GM12878 (cell line): ENCODE measurements at regions not wholly inside any gene's neighbourhood (a gene's known extent, or its start where the extent isn't known, plus 50 kb on each side); places are given as distances from the start of the nearest gene placed in this dataset.

Source experiments
- CEBPB ChIP-seq, 2 experiments: fragments of 150-350 bp in 1 of 2; IDR thresholded peaks; 2 replicates each; pipeline ENCODE4 v1.6.1; 2012 to 2014; ENCODE audit warnings: low read depth in 2 of 2, low read length in 2 of 2, borderline replicate concordance in 1 of 2, inconsistent platforms in 1 of 2
- FOXM1 ChIP-seq: IDR thresholded peaks from 2 replicates; pipeline ENCODE4 v1.6.1; 2012; ENCODE audit warnings: low read depth, mild to moderate bottlenecking, inconsistent platforms, low read length, moderate library complexity
- RAD21 ChIP-seq: IDR thresholded peaks from 2 replicates; pipeline ENCODE4 v1.6.1; 2011; ENCODE audit warnings: mild to moderate bottlenecking, low read depth, low read length, moderate library complexity; ENCODE audit not compliant: insufficient read depth
- SIN3A ChIP-seq: IDR thresholded peaks from 2 replicates; pipeline ENCODE4 v1.6.1; 2012; ENCODE audit warnings: low read depth, low read length, improper control_type of control experiment
- TBL1XR1 ChIP-seq: IDR thresholded peaks from 2 replicates; pipeline ENCODE4 v1.6.1; 2012; ENCODE audit warnings: low read depth, low read length, improper control_type of control experiment
- YY1 ChIP-seq: IDR thresholded peaks from 2 replicates; pipeline ENCODE4 v1.6.1; 2011; ENCODE audit warnings: low read depth, mild to moderate bottlenecking, low read length
- TF ChIP-seq, protein P1 (sequence below), 3 experiments: IDR thresholded peaks in 2 of 3; conservative IDR thresholded peaks in 1 of 3; 2 replicates each; pipeline ENCODE4 v1.5.1; 2011; ENCODE audit warnings: low read depth in 3 of 3, low read length in 3 of 3, mild to moderate bottlenecking in 3 of 3, control low read depth in 2 of 3, moderate library complexity in 2 of 3, inconsistent platforms in 1 of 3, mixed read lengths in 1 of 3; ENCODE audit not compliant: control insufficient read depth in 2 of 3, insufficient read depth in 1 of 3; ENCODE audit errors: extremely low read depth in 1 of 3

DNA sequence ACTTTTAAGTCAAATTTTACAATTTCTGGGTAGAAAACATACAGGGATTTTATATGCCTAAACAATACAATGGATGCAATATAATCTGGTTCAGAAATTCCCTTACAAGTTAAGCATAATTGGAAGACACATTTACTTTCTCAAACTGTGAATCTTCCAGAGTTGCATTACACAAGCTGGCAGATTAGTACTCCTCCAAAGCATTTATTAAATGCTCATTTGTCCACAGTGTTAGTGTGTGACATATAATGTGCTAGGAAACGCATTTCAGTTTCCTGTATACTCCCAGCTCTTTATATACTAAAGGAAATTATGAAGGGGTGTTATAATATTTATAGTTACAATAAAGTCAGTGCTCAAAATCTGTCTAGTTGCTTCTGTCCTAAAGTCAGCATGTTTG lies 239.0 kb upstream of the FIGN start:
- TF ChIP-seq TBL1XR1 (no peak), FOXM1 (no peak), RAD21 (no peak), CEBPB (IDR thresholded peaks at IDR 0.05; ENCODE audit: borderline replicate concordance in 1 of 2, low read depth in 2 of 2, low read length in 2 of 2) (no peak), SIN3A (no peak), YY1 (no peak)
- TF ChIP-seq, protein P1, sequence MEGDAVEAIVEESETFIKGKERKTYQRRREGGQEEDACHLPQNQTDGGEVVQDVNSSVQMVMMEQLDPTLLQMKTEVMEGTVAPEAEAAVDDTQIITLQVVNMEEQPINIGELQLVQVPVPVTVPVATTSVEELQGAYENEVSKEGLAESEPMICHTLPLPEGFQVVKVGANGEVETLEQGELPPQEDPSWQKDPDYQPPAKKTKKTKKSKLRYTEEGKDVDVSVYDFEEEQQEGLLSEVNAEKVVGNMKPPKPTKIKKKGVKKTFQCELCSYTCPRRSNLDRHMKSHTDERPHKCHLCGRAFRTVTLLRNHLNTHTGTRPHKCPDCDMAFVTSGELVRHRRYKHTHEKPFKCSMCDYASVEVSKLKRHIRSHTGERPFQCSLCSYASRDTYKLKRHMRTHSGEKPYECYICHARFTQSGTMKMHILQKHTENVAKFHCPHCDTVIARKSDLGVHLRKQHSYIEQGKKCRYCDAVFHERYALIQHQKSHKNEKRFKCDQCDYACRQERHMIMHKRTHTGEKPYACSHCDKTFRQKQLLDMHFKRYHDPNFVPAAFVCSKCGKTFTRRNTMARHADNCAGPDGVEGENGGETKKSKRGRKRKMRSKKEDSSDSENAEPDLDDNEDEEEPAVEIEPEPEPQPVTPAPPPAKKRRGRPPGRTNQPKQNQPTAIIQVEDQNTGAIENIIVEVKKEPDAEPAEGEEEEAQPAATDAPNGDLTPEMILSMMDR (IDR thresholded peaks at IDR 0.05 in 2 of 3, conservative IDR thresholded peaks at IDR 0.05 in 1 of 3; ENCODE audit: control insufficient read depth in 2 of 3, extremely low read depth in 1 of 3, insufficient read depth in 1 of 3, low read depth in 3 of 3, low read length in 3 of 3): no peak
